ENCODE measurements at regions not wholly inside any gene's neighbourhood (a gene's known extent, or its start where the extent isn't known, plus 50 kb on each side); places are given as distances from the start of the nearest gene placed in this dataset.
A peak's percentile ranks its signal among the peaks of the same experiment; 100 is the strongest.
"Not testable (repeated sequence)": the region's sequence is repeated elsewhere in the genome, so short reads cannot be mapped to it uniquely, and the experiment has no call there.

DNA sequence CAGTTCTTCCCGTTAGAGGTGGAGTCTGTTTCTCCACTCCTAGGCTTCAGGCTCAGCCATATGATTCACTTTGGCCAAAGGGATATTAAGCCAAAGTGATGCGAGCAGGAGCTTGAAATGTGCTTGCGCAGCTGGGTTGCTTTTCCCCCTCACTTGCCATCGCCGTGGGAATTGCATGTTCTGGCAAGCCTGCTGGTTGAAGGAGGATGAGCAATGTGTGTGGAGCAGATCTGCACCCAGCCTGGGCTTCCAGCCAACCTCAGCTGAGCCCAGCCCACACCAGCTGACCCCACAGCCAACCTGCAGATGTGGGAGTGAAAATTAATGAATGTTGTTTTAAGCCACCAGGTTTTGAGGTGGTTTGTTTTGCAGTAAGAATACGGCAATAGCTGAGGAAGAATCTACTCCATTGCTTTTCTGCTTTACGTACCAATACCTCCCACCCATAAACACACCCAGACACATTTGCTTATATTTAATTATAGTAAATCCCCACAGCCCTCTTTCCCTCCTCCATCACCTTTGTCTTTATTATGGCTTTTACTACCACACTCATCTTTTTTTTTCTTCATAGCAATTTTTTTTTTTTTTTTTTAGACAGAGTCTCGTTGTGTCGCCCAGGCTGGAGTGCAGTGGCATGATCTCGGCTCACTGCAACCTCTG is 132.8 kb upstream of the FUNDC1 start:
- peak; percentile 86 for DNase-seq (ENCODE audit: low spot score)

DNA sequence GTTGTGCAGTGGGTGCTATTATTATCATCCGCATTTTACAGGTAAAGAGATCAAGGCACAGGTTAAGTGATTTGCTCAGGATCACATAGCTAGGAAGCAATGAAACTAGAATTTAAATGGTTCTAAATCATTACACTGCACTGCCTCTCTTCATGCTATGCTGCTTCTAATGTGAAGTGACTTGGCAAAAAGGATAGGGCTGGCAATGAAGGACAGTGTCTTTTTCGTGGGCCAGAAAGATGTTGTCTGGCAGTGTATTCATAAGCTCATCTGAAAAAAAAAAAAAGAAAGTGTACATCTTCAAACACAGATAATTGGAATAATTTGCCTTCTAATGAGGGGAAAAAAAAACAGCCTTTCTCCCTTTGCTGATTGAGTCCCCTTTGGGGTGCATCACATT is 132.2 kb upstream of the FUNDC1 start:
- no peak for DNase-seq (ENCODE audit: low spot score)

DNA sequence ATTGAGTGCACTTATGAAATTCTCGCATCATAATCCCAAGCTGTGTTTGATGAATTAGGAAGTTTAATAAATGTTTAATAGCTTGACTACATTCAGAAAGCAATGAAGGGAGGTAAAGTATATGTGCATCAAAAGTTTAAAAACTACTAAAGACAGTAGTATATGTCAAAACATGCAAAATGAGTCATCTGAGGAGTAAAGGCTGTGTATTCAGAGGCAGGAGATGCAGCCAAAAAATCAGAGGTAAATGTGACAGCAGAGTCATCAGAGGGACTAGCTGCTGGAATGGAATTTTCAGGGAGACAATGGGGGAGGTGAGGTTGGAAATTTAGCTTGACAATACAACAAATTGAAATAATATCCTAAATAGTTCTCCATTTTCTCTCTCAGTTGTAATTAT is 127.0 kb upstream of the FUNDC1 start:
- no peak for DNase-seq (ENCODE audit: low spot score)

- DNase-seq (ENCODE audit: low spot score) = peak; percentile 19
These were observed 125.1 kb upstream of the FUNDC1 start for GRCh38 chrX:44667771-44668170.

DNA sequence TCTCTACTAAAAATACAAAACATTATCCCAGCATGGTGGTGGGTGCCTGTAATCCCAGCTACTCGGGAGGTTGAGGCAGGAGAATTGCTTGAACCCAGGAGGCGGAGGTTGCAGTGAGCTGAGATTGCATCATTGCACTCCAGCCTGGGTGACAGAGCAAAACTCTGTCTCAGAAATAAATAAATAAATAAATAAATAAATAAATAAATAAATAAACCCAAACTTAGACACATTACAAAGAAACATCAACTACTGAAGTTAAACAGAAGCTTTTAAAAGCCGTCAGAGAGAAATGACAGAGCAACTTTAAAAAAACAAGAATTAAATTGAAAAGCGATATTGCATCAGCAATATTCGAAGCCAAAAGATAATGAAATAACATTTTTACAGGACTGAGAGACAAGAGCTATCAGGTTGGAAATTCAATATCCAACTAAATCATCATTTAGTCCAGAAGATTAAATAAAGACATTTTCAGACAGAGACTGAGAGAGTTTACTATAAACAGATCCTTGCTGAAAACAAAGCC is 115.1 kb upstream of the FUNDC1 start:
- not testable (repeated sequence) for DNase-seq (ENCODE audit: low spot score)

DNA sequence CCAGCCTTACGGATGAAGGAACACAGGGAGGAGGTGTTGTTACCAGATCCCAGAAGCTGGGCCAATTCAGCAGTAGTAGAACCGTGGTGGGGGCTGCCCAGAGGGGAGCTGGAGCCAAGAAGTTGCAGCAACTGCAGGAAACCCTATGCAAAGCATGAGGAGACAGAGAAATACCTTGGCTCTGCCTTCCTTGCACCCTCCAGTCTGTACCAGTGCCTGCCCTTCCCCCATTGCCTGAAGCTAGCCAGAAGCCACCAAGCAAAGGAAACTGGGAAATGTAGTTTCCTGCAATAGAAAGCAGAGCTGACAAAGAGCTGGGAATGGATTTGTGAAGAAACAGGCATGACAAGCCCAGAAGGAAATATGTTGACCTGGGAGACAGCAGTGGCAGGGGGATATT is 108.7 kb upstream of the FUNDC1 start:
- DNase-seq (ENCODE audit: low spot score) = no peak

- DNase-seq (ENCODE audit: low spot score) = no peak
These were observed 101.1 kb upstream of the FUNDC1 start for GRCh38 chrX:44643723-44644122.

DNA sequence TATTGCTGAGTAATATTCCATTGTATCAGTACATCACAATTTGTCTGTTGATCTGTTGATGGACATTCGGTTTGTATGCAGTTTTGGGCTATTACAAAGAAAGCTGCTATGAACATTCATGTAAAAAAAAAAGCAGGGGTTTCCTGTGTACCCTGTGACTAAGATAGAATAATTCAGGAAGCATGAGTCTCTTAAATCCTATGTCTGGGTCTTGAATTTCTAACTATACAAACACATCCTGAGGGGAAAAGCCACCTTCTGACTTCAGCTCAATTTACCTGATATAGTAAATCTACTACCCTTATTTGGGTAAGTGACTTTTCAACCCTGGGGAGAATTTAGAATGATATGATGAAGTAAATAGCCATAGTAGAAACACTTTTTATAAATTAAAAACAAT is 94.6 kb upstream of the FUNDC1 start:
- DNase-seq (ENCODE audit: low spot score) = no peak

DNA sequence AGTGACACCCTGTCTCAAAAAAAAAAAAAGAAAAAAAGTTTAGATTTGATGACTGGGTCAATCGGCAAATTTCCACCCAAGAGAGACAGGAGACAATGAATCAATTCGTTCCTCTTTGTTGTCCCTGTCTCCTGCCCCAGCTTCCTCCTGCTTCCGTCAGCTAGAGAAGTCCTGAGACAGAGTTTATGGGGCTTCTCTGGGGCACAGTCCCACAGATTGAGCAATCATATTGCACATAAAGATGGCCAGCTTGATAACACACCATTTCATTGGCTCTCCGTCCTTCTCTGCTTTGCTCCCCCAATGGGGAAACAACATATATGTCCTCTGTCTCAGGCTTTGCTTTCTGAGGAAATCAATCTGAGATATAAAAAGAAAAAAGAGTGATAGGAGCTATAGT is 78.4 kb upstream of the FUNDC1 start:
- DNase-seq (ENCODE audit: low spot score) = no peak

DNA sequence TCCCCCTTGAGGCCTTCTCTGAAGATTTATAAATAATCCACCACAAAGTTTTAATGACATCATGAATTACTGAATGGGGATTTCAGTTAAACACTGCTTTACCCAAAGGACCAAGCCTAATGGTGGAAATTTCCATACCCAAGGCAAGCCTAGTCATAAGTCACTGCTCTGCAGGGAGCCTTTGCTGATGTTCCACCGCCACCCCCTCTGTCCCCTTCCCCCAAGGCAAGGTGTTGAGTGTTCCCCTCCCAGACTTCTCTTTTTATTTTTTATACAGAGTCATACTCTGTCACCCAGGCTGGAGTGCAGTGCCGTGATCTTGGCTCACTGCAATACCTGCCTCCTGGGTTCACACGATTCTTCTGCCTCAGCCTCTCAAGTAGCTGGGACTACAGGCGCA is 76.4 kb upstream of the FUNDC1 start:
- DNase-seq (ENCODE audit: low spot score) = no peak

DNA sequence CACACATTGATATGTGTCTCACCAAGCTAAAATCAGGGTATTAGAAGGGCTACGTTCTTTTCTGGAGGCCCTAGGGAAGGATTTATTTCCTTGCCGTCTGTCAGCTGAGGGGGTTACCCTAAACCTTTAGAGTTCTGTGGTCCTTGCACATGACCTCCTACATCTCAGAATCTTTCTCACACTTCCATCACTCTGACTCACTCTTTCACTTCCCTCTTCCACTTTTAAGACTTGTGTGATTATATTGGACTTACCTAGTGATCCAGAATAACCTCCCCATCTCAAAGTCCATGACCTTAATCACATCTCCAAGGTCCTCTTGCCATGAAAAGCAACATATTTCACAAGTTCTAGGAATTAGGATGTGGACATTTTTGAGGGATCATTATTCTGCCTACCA is 53.6 kb upstream of the FUNDC1 start:
- no peak for DNase-seq (ENCODE audit: low spot score)

All from H4 (cell line).